WTC11 (cell line): ENCODE measurements at regions not wholly inside any gene's neighbourhood (a gene's known extent, or its start where the extent isn't known, plus 50 kb on each side); places are given as distances from the start of the nearest gene placed in this dataset.

Experiments
- ATF2 ChIP-seq: sonication (generic); formaldehyde crosslinking; IDR thresholded peaks from 2 replicates; pipeline ENCODE4 v1.8.1; 2022; ENCODE audit warnings: low read depth, missing genetic modification reagents, borderline replicate concordance
- ATF3 ChIP-seq: sonication (generic); formaldehyde crosslinking; conservative IDR thresholded peaks from 2 replicates; pipeline ENCODE4 v1.8.1; 2022; ENCODE audit warnings: mild to moderate bottlenecking, missing genetic modification reagents
- CBFB ChIP-seq: sonication (generic); formaldehyde crosslinking; IDR thresholded peaks from 2 replicates; pipeline ENCODE4 v1.8.1; 2022; ENCODE audit warnings: mild to moderate bottlenecking, low read depth, missing genetic modification reagents
- CTCF ChIP-seq: fragments of 200-600 bp; IDR thresholded peaks from 2 replicates; pipeline ENCODE4 v1.8.0; 2022; ENCODE audit warnings: antibody characterized with exemption
- FOXP4 ChIP-seq: sonication (generic); formaldehyde crosslinking; IDR thresholded peaks from 2 replicates; pipeline ENCODE4 v1.8.0; 2022; ENCODE audit warnings: mild to moderate bottlenecking, missing genetic modification reagents
- HMGXB4 ChIP-seq: sonication (generic); formaldehyde crosslinking; IDR thresholded peaks from 2 replicates; pipeline ENCODE4 v1.8.1; 2023; ENCODE audit warnings: mild to moderate bottlenecking, moderate library complexity, missing genetic modification reagents
- IRF2 ChIP-seq: sonication (generic); formaldehyde crosslinking; IDR thresholded peaks from 2 replicates; pipeline ENCODE4 v1.8.0; 2022; ENCODE audit warnings: low read depth, missing genetic modification reagents, borderline replicate concordance
- MAX ChIP-seq: sonication (generic); formaldehyde crosslinking; IDR thresholded peaks from 2 replicates; pipeline ENCODE4 v1.8.0; 2022; ENCODE audit warnings: mild to moderate bottlenecking, missing genetic modification reagents
- NR1H2 ChIP-seq: sonication (generic); formaldehyde crosslinking; IDR thresholded peaks from 2 replicates; pipeline ENCODE4 v1.9.0; 2021; ENCODE audit warnings: mild to moderate bottlenecking, moderate library complexity, missing genetic modification reagents
- PRRX2 ChIP-seq: fragments of 250-450 bp; sonication (Bioruptor Pico); IDR thresholded peaks from 2 replicates; pipeline ENCODE4 v1.8.0; 2021; ENCODE audit warnings: mild to moderate bottlenecking
- SP1 ChIP-seq: sonication (generic); formaldehyde crosslinking; conservative IDR thresholded peaks from 2 replicates; pipeline ENCODE4 v1.8.1; 2022; ENCODE audit warnings: missing genetic modification reagents
- TEAD4 ChIP-seq: sonication (generic); formaldehyde crosslinking; IDR thresholded peaks from 2 replicates; pipeline ENCODE4 v1.8.0; 2022; ENCODE audit warnings: mild to moderate bottlenecking, missing genetic modification reagents
- ZNF512 ChIP-seq: sonication (generic); formaldehyde crosslinking; IDR thresholded peaks from 2 replicates; pipeline ENCODE4 v1.8.1; 2022; ENCODE audit warnings: missing genetic modification reagents, borderline replicate concordance

- TF ChIP-seq ATF3 = no peak
- TF ChIP-seq PRRX2 = no peak
- TF ChIP-seq MAX (CRISPR knock-in tag) = no peak
- TF ChIP-seq ATF2 (CRISPR knock-in tag) = no peak
- no peak for TF ChIP-seq CTCF
- no peak for TF ChIP-seq IRF2 (CRISPR knock-in tag)
- TF ChIP-seq SP1 (CRISPR knock-in tag) = no peak
- no peak for TF ChIP-seq ZNF512 (CRISPR knock-in tag)
- no peak for TF ChIP-seq TEAD4
- no peak for TF ChIP-seq NR1H2 (CRISPR knock-in tag)
- no peak for TF ChIP-seq CBFB (CRISPR knock-in tag)
- no peak for TF ChIP-seq HMGXB4 (CRISPR knock-in tag)
- TF ChIP-seq FOXP4 (CRISPR knock-in tag) = no peak
Observed at GRCh38 chr5:109468737-109469420, 59.1 kb upstream of the PJA2 start.
